ENCODE measurements at regions not wholly inside any gene's neighbourhood (a gene's known extent, or its start where the extent isn't known, plus 50 kb on each side); places are given as distances from the start of the nearest gene placed in this dataset.

DNA sequence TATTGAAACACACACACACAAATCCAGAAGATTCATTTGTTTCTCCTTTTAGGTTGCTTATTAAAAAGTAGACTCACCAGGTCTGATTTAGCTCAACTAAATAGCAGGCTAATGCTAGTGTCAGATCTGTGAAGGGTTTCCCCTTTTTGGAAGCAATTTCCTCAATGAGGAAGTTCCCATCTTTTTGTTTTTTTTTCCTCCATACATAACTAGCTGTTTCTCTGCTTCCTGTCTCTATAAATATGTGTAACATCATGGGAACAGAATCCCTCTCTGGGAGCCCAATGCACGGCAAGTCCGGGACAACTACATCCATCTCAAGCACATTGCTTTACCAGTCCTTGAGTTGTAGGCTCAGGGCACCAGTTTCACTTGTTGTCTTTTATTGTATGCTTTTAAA is 1421.1 kb downstream of the PLA2G4A start:
- intact Hi-C loops (cut with DNase I): no loop called here
- Histone ChIP-seq H3K27me3 (no peaks in the 10 kb centered on the region), H3K36me3 (no peaks in the 10 kb centered on the region), H3K4me1 (no peaks in the 10 kb centered on the region), H3K27ac (no peak overlapping the region), H3K9me3 (no peaks in the 10 kb centered on the region), H3K4me3 (no peak overlapping the region)
- ATAC-seq (no peak), DNase-seq (no peak)
- WGBS (ENCODE audit: insufficient coverage, low coverage, low lambda C conversion rate, missing lambda C conversion rate): 45% methylated on average over 2 of the region's 2 CpGs
- no peak for TF ChIP-seq POLR2A (IDR thresholded peaks at IDR 0.05)
- TF ChIP-seq, protein P1, sequence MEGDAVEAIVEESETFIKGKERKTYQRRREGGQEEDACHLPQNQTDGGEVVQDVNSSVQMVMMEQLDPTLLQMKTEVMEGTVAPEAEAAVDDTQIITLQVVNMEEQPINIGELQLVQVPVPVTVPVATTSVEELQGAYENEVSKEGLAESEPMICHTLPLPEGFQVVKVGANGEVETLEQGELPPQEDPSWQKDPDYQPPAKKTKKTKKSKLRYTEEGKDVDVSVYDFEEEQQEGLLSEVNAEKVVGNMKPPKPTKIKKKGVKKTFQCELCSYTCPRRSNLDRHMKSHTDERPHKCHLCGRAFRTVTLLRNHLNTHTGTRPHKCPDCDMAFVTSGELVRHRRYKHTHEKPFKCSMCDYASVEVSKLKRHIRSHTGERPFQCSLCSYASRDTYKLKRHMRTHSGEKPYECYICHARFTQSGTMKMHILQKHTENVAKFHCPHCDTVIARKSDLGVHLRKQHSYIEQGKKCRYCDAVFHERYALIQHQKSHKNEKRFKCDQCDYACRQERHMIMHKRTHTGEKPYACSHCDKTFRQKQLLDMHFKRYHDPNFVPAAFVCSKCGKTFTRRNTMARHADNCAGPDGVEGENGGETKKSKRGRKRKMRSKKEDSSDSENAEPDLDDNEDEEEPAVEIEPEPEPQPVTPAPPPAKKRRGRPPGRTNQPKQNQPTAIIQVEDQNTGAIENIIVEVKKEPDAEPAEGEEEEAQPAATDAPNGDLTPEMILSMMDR (IDR thresholded peaks at IDR 0.05): no peak

DNA sequence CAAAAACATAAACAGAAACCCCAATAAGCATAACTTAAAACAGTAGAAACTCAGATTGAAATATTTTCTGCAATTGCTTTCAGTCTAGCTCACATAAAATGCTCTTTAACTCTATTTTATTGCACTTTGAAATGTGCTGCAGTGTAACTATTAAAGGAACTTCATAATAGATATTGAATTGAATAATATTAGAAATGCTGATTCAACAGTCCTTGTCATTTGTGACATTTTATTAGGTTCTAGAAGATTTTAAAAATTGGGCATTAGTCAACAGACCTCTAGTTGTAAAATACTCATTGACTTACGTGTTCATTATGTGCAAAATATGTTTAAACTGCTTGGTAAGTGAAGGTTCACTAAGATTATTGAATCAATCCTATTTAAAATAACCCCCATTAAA is 1422.3 kb downstream of the PLA2G4A start:
- intact Hi-C loops (cut with DNase I): no loop called here
- 41% methylated on average over 1 of the region's 1 CpG for WGBS (ENCODE audit: insufficient coverage, low coverage, low lambda C conversion rate, missing lambda C conversion rate)
- no peak for ATAC-seq

DNA sequence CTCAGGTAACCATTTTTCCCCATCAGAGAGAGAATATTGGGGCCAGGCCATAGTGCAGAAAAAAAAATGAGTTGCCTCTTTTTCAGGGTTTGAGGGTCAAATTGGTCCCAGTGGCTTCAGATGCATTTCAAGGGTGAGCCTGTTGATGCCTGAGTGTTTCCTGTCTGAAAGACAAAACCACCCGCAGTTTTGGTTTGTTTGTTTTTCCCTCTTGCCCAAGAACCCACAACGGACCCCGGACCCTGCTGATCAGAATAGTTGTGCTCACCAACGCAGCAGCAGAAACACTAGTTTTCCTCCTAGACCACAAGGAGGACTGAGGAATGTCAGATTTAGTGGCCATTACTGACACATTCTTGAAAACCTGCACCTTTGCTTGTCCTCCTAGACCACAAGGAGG is 1433.1 kb downstream of the PLA2G4A start:
- TF ChIP-seq, protein P1 (IDR thresholded peaks at IDR 0.05): no peak
- TF ChIP-seq POLR2A (IDR thresholded peaks at IDR 0.05): no peak
- 6% methylated on average over 4 of the region's 4 CpGs for WGBS (ENCODE audit: insufficient coverage, low coverage, low lambda C conversion rate, missing lambda C conversion rate)
- no peak overlapping the region for H3K4me3 ChIP-seq
- no peak for ATAC-seq
- no peaks in the 10 kb centered on the region for H3K4me1 ChIP-seq
- intact Hi-C loops (cut with DNase I): no loop called here
- no peak overlapping the region for H3K27ac ChIP-seq
- no peak for DNase-seq
- no peaks in the 10 kb centered on the region for H3K9me3 ChIP-seq
- no peaks in the 10 kb centered on the region for H3K27me3 ChIP-seq
- H3K36me3 ChIP-seq: no peaks in the 10 kb centered on the region

More for the DNA sequence above, 1422.3 kb downstream of the PLA2G4A start:
- Histone ChIP-seq H3K36me3 (no peaks in the 10 kb centered on the region), H3K27ac (no peak overlapping the region), H3K27me3 (no peaks in the 10 kb centered on the region), H3K4me3 (no peak overlapping the region), H3K9me3 (no peaks in the 10 kb centered on the region), H3K4me1 (no peaks in the 10 kb centered on the region)
- DNase-seq: no peak
- TF ChIP-seq, protein P1 (IDR thresholded peaks at IDR 0.05): no peak
- TF ChIP-seq POLR2A (IDR thresholded peaks at IDR 0.05): no peak

DNA sequence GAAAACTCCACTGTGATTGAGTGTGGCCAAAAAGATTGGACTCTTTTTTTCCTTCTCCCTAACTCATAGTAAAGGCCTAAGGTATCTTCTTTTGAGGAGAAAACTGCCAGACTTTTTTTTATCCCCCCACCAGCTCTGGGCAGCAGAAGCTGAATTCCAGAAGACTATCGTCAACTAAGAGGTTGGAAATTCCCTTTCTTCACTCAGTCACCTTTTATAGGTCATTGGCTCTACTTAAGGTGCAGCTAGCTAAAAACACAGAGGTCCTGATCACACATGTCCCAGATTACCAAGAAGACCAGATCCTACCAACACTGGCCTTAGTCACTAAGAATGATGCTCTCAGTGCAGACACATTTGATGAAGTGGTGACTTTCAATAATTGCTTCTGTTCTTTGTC is 1441.2 kb downstream of the PLA2G4A start:
- no peak for ATAC-seq
- intact Hi-C loops (cut with DNase I): no loop called here

More for the DNA sequence above, 1441.2 kb downstream of the PLA2G4A start:
- DNase-seq: no peak
- Histone ChIP-seq H3K4me1 (no peaks in the 10 kb centered on the region), H3K27me3 (no peaks in the 10 kb centered on the region), H3K27ac (no peak overlapping the region), H3K9me3 (no peaks in the 10 kb centered on the region), H3K4me3 (no peak overlapping the region), H3K36me3 (no peaks in the 10 kb centered on the region)
- 57% methylated on average over 1 of the region's 1 CpG for WGBS (ENCODE audit: insufficient coverage, low coverage, low lambda C conversion rate, missing lambda C conversion rate)
- TF ChIP-seq POLR2A (IDR thresholded peaks at IDR 0.05): no peak
- TF ChIP-seq, protein P1 (IDR thresholded peaks at IDR 0.05): no peak

Measured in right lobe of liver (tissue), 6 donors.